Activated CD8-positive, alpha-beta T cell treated with anti-CD3 and anti-CD28 coated beads, Interleukin-2, amount 10 ng/mL, durations not matched to agents 7 days and 5 days (primary cell): ENCODE measurements at regions not wholly inside any gene's neighbourhood (a gene's known extent, or its start where the extent isn't known, plus 50 kb on each side); places are given as distances from the start of the nearest gene placed in this dataset.

Experiments
- ATAC-seq: fragments of 150-1000 bp; cut with Tn5 transposase; one replicate; pipeline ENCODE4 v1.10.0; 2021; ENCODE audit warnings: moderate library complexity
- CTCF ChIA-PET: fragments of 350-600 bp; sonication (Branson Sonifier 250); formaldehyde crosslinking; loops from one replicate; lab custom pipeline; 2021; ENCODE audit warnings: antibody characterized with exemption; lab: Charles Lee
- POLR2A ChIA-PET: fragments of 350-600 bp; sonication (Branson Sonifier 250); formaldehyde crosslinking; loops from one replicate; lab custom pipeline; 2021; ENCODE audit warnings: antibody characterized with exemption; lab: Charles Lee
- DNase-seq: peaks from one replicate; pipeline ENCODE4 v3.0.0-alpha.2; 2020
- H3K27ac Mint-ChIP-seq: one replicate; pipeline ENCODE4 v1.8.0; 2021; ENCODE audit warnings: mild to moderate bottlenecking, mixed read lengths
- H3K27me3 Mint-ChIP-seq: one replicate; pipeline ENCODE4 v1.8.0; 2021; ENCODE audit warnings: low read depth, mixed read lengths
- H3K36me3 Mint-ChIP-seq: one replicate; pipeline ENCODE4 v1.8.0; 2021; ENCODE audit warnings: low read depth, mixed read lengths
- H3K4me1 Mint-ChIP-seq: one replicate; pipeline ENCODE4 v1.8.0; 2021; ENCODE audit warnings: low read depth, mixed read lengths
- H3K4me3 Mint-ChIP-seq: one replicate; pipeline ENCODE4 v1.8.0; 2021; ENCODE audit warnings: mild to moderate bottlenecking, mixed read lengths
- H3K9me3 Mint-ChIP-seq: one replicate; pipeline ENCODE4 v1.8.0; 2022; ENCODE audit warnings: mixed read lengths; ENCODE audit not compliant: insufficient read depth

DNA sequence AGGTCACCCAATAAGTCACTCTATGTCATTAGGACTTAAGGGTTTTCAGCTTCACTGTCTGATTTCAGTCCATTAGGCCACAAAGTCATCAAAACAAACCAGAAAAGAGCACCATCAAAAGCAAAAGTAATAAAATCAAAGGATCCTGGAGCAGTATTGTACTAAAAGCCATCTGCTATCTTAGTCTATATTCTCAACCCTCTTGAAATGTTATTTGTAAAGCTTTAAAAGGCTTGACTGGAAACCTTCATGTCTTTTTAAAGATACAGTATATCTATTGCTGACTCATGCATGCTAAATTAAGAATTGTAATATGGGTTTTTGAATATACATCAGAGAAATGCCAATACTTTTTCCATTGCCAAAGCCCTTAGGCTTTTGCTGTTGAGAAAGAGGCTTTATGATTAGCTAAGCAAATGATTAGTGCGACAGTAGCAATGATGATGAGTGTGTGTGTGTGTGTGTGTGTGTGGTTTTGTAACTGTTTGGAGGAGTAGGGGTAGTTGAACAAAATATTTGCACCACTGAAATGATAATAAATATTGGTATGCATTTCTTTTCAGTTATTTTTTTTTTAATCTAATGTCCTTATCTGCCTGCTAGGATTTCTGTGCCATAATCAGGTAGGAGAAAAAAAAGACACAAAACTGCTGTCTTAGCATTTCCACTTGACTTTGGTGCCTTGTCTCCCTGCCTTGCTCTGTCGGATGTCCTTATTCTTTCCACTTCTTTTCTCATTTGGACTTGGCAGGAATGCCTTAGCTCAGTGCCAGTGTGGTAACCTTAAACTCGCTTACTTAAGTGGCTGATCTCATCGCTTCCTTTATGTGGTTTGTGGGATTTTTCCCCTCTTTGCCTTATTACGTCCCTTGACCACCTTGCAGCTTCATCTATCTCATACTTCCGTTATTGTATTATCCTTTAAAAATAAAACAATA is 119.7 kb downstream of the PCDH7 start:
- H3K27me3 Mint-ChIP-seq, result no peaks in the 10 kb centered on the region
- no peak overlapping the region for H3K4me3 Mint-ChIP-seq
- no peak overlapping the region for H3K27ac Mint-ChIP-seq
- POLR2A ChIA-PET, result no interaction called here
- H3K36me3 Mint-ChIP-seq, result no peaks in the 10 kb centered on the region
- no peak for DNase-seq
- no peaks in the 10 kb centered on the region for H3K9me3 Mint-ChIP-seq
- CTCF ChIA-PET, result no interaction called here
- ATAC-seq, result no peak
- H3K4me1 Mint-ChIP-seq, result no peaks in the 10 kb centered on the region

- no peaks in the 10 kb centered on the region for H3K27me3 Mint-ChIP-seq
- CTCF ChIA-PET, result no interaction called here
- no peaks in the 10 kb centered on the region for H3K36me3 Mint-ChIP-seq
Observed at GRCh38 chr4:30840571-30840970, 120.4 kb downstream of the PCDH7 start.

DNA sequence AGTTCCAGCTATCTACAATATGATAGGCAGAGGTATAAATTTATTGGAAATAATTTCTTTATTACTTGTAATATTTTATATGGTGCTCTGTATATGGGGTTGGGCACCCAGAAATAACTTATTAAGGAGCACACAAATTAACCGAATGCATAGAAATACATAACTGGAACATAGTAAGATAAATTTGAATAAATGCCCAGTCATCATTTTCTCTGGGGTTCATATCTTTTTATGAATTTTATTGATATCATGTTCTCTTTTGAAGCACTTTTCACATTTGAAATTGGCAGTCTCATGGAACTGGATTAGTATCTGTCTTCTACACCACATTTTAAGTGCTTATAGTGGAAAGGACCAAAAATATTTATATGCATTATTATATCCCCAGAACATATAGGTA is 122.0 kb downstream of the PCDH7 start:
- DNase-seq, result no peak
- no peak for ATAC-seq
- no peak overlapping the region for H3K27ac Mint-ChIP-seq
- no peak overlapping the region for H3K4me3 Mint-ChIP-seq
- no peaks in the 10 kb centered on the region for H3K36me3 Mint-ChIP-seq
- POLR2A ChIA-PET, result no interaction called here
- no peaks in the 10 kb centered on the region for H3K4me1 Mint-ChIP-seq
- no peaks in the 10 kb centered on the region for H3K27me3 Mint-ChIP-seq
- CTCF ChIA-PET, result no interaction called here
- H3K9me3 Mint-ChIP-seq, result no peaks in the 10 kb centered on the region

More at GRCh38 chr4:30840571-30840970, 120.4 kb downstream of the PCDH7 start:
- POLR2A ChIA-PET, result no interaction called here
- H3K4me3 Mint-ChIP-seq, result no peak overlapping the region
- H3K4me1 Mint-ChIP-seq, result no peaks in the 10 kb centered on the region
- ATAC-seq (no peak), DNase-seq (no peak)
- no peak overlapping the region for H3K27ac Mint-ChIP-seq
- H3K9me3 Mint-ChIP-seq, result no peaks in the 10 kb centered on the region

DNA sequence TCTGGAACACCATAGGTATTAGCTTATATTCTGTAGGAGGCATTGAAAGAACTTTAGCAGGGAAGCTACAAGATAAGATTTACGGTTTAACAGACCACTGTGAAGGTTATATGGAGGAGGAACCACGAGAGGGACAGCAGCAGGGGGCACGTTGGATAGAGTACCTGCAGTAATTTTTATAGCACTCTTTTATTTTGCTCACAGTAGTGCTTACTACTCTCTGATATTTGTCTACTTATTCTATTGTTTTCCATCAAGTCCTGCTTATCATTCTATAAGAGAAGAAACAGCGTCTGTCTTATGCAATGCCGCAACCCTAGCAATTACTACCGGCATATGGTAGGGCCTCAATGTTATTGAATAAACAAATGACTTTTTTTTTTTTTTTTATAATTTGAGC is 122.5 kb downstream of the PCDH7 start:
- Mint-ChIP-seq H3K27ac (no peak overlapping the region), H3K9me3 (no peaks in the 10 kb centered on the region), H3K36me3 (no peaks in the 10 kb centered on the region), H3K4me1 (no peaks in the 10 kb centered on the region), H3K4me3 (no peak overlapping the region), H3K27me3 (no peaks in the 10 kb centered on the region)
- DNase-seq, result no peak
- POLR2A ChIA-PET, result no interaction called here
- CTCF ChIA-PET, result no interaction called here
- no peak for ATAC-seq

GRCh38 chr4:30844861-30845582 is 124.9 kb downstream of the PCDH7 start:
- ATAC-seq, result no peak

GRCh38 chr4:30847167-30847566 is 127.0 kb downstream of the PCDH7 start:
- no peak overlapping the region for H3K4me3 Mint-ChIP-seq
- CTCF ChIA-PET, result interaction anchor here (0.7 kb wide), 1 partner anchor 15 kb away, joined by 3 read pairs; no protein-coding TSS in a partner anchor
- no peaks in the 10 kb centered on the region for H3K36me3 Mint-ChIP-seq
- ATAC-seq, result no peak
- H3K27me3 Mint-ChIP-seq, result no peaks in the 10 kb centered on the region
- no peaks in the 10 kb centered on the region for H3K9me3 Mint-ChIP-seq
- H3K27ac Mint-ChIP-seq, result no peak overlapping the region
- H3K4me1 Mint-ChIP-seq, result no peaks in the 10 kb centered on the region
- POLR2A ChIA-PET, result no interaction called here
- DNase-seq, result no peak

More at GRCh38 chr4:30844861-30845582, 124.9 kb downstream of the PCDH7 start:
- Mint-ChIP-seq H3K4me1 (no peaks in the 10 kb centered on the region), H3K36me3 (no peaks in the 10 kb centered on the region), H3K4me3 (no peak overlapping the region), H3K27me3 (no peaks in the 10 kb centered on the region), H3K27ac (no peak overlapping the region), H3K9me3 (no peaks in the 10 kb centered on the region)
- DNase-seq, result no peak
- ChIA-PET CTCF (no interaction called here), POLR2A (no interaction called here)

GRCh38 chr4:30847958-30848357 is 127.8 kb downstream of the PCDH7 start:
- ChIA-PET POLR2A (no interaction called here), CTCF (no interaction called here)
- Mint-ChIP-seq H3K36me3 (no peaks in the 10 kb centered on the region), H3K4me1 (no peaks in the 10 kb centered on the region), H3K9me3 (no peaks in the 10 kb centered on the region), H3K27ac (no peak overlapping the region), H3K27me3 (no peaks in the 10 kb centered on the region), H3K4me3 (no peak overlapping the region)
- no peak for ATAC-seq
- no peak for DNase-seq

GRCh38 chr4:30854531-30854930 is 134.4 kb downstream of the PCDH7 start:
- Mint-ChIP-seq H3K27ac (no peak overlapping the region), H3K27me3 (no peaks in the 10 kb centered on the region), H3K36me3 (no peaks in the 10 kb centered on the region), H3K4me1 (no peaks in the 10 kb centered on the region), H3K9me3 (peaks cover 5% of the 10 kb centered on the region), H3K4me3 (no peak overlapping the region)
- ATAC-seq (no peak), DNase-seq (no peak)
- POLR2A ChIA-PET, result no interaction called here
- CTCF ChIA-PET, result no interaction called here

DNA sequence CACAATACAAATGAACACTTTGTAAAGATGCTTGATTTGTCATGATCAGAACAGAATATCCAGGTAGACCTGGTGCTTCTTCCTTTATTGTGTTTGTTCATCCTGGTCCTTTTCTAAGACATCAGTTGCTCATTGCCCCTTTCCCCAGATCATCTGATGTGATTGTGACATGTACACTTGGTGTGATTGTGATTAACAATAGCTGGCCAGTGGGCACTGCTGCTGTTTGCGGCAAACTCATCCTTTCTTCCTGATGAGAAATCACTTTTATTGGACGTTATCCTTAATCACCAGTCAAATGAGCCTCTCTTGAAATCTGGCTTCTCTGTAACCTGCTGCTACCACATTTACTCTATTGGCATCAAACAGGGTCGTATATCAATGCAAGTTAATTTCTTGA is 135.1 kb downstream of the PCDH7 start:
- Mint-ChIP-seq H3K36me3 (no peaks in the 10 kb centered on the region), H3K4me1 (no peaks in the 10 kb centered on the region), H3K27ac (no peak overlapping the region), H3K9me3 (peaks cover 5% of the 10 kb centered on the region), H3K27me3 (no peaks in the 10 kb centered on the region), H3K4me3 (no peak overlapping the region)
- ChIA-PET CTCF (no interaction called here), POLR2A (no interaction called here)
- no peak for DNase-seq
- ATAC-seq, result no peak

- H3K4me3 Mint-ChIP-seq, result no peak overlapping the region
- no peaks in the 10 kb centered on the region for H3K4me1 Mint-ChIP-seq
- ChIA-PET POLR2A (no interaction called here), CTCF (no interaction called here)
- DNase-seq (no peak), ATAC-seq (no peak)
- H3K36me3 Mint-ChIP-seq, result no peaks in the 10 kb centered on the region
- H3K27me3 Mint-ChIP-seq, result no peaks in the 10 kb centered on the region
- peaks cover 5% of the 10 kb centered on the region for H3K9me3 Mint-ChIP-seq
- no peak overlapping the region for H3K27ac Mint-ChIP-seq
Observed at GRCh38 chr4:30856795-30857564, 136.8 kb downstream of the PCDH7 start.

- ChIA-PET CTCF (no interaction called here), POLR2A (no interaction called here)
- no peak overlapping the region for H3K27ac Mint-ChIP-seq
Observed at GRCh38 chr4:30860978-30861377, 140.8 kb downstream of the PCDH7 start.

More at GRCh38 chr4:30860978-30861377, 140.8 kb downstream of the PCDH7 start:
- DNase-seq, result no peak
- peaks cover 5% of the 10 kb centered on the region for H3K9me3 Mint-ChIP-seq
- ATAC-seq, result no peak
- no peak overlapping the region for H3K4me3 Mint-ChIP-seq
- H3K36me3 Mint-ChIP-seq, result no peaks in the 10 kb centered on the region
- no peaks in the 10 kb centered on the region for H3K4me1 Mint-ChIP-seq
- no peaks in the 10 kb centered on the region for H3K27me3 Mint-ChIP-seq
